Prostate gland (tissue), 2 donors: ENCODE measurements at regions not wholly inside any gene's neighbourhood (a gene's known extent, or its start where the extent isn't known, plus 50 kb on each side); places are given as distances from the start of the nearest gene placed in this dataset.

Experiments used
- DNase-seq: peaks from one replicate; pipeline ENCODE4 v3.0.0-alpha.2; 2019; ENCODE audit warnings: low spot score
- H3K27ac ChIP-seq, 2 donors: fragments of 200-600 bp; sonication (generic); 2 replicates each; pipeline ENCODE4 v1.5.1; 2017 to 2019
- H3K27me3 ChIP-seq: fragments of 200-600 bp; sonication (generic); replicated peaks from 2 replicates; pipeline ENCODE4 v1.5.1; 2019; ENCODE audit not compliant: insufficient read depth
- H3K36me3 ChIP-seq, 2 donors: fragments of 200-600 bp; sonication (generic); 1 replicate in 1 of 2; 2 replicates in 1 of 2; pipeline versions ENCODE4 v1.5.1 to v1.8.1; 2017 to 2019
- H3K4me1 ChIP-seq: fragments of 200-600 bp; sonication (generic); replicated peaks from 2 replicates; pipeline ENCODE4 v1.5.1; 2019
- H3K4me3 ChIP-seq, 2 donors: fragments of 200-600 bp; sonication (generic); 2 replicates each; pipeline ENCODE4 v1.5.1; 2017 to 2019
- H3K9me3 ChIP-seq: fragments of 200-600 bp; sonication (generic); 2 replicates; pipeline ENCODE4 v1.5.1; 2017
- CTCF ChIP-seq, 4 experiments: fragments of 200-600 bp in 2 of 4; fragments of 450-650 bp in 2 of 4; sonication (generic) in 2 of 4; IDR thresholded peaks; 1 replicate in 3 of 4; 2 replicates in 1 of 4; pipeline ENCODE4 v1.5.1; 2016 to 2019; ENCODE audit warnings: antibody characterized with exemption in 4 of 4, mild to moderate bottlenecking in 2 of 4, moderate library complexity in 2 of 4
- POLR2A ChIP-seq: fragments of 450-650 bp; IDR thresholded peaks from one replicate; pipeline ENCODE4 v1.6.1; 2016; ENCODE audit warnings: antibody characterized with exemption, mild to moderate bottlenecking
- POLR2AphosphoS5 ChIP-seq: sonication (generic); formaldehyde crosslinking; IDR thresholded peaks from one replicate; pipeline ENCODE4 v1.6.1; 2017; ENCODE audit warnings: antibody characterized with exemption
- WGBS: methylation state at CpG from one replicate; pipeline ENCODE4 v1.1.5; 2018; 5-methylcytosine and 5-hydroxymethylcytosine counted together
- intact Hi-C: fragments of 100-400 bp; cut with DNase I; formaldehyde crosslinking; loops from one replicate; pipeline ENCODE4 v1.14.2; 2022

GRCh38 chr18:67092141-67092540 lies 424.4 kb downstream of the DSEL start:
- Histone ChIP-seq H3K9me3 (no peaks in the 10 kb centered on the region), H3K27ac (no peak overlapping the region), H3K36me3 (no peaks in the 10 kb centered on the region), H3K27me3 (no peaks in the 10 kb centered on the region), H3K4me1 (no peaks in the 10 kb centered on the region), H3K4me3 (no peak overlapping the region)
- DNase-seq = no peak
- intact Hi-C loops = no loop called here
- TF ChIP-seq POLR2A (no peak), CTCF (IDR thresholded peaks at IDR 0.05) (no peak), POLR2AphosphoS5 (no peak)
- 44% methylated on average over 1 of the region's 1 CpG for WGBS

GRCh38 chr18:67081482-67082211 lies 434.9 kb downstream of the DSEL start:
- TF ChIP-seq POLR2AphosphoS5 (no peak), CTCF (IDR thresholded peaks at IDR 0.05) (no peak), POLR2A (no peak)
- DNase-seq = no peak
- intact Hi-C loops = no loop called here
- Histone ChIP-seq H3K9me3 (no peaks in the 10 kb centered on the region), H3K27ac (no peak overlapping the region), H3K4me3 (no peak overlapping the region), H3K4me1 (no peaks in the 10 kb centered on the region), H3K27me3 (no peaks in the 10 kb centered on the region), H3K36me3 (no peaks in the 10 kb centered on the region)
- 72% methylated on average over 3 of the region's 3 CpGs for WGBS

- Histone ChIP-seq H3K36me3 (no peaks in the 10 kb centered on the region), H3K27me3 (no peaks in the 10 kb centered on the region), H3K9me3 (no peaks in the 10 kb centered on the region), H3K4me1 (no peaks in the 10 kb centered on the region), H3K4me3 (no peak overlapping the region), H3K27ac (no peak overlapping the region)
- TF ChIP-seq CTCF (IDR thresholded peaks at IDR 0.05) (no peak), POLR2AphosphoS5 (no peak), POLR2A (no peak)
- intact Hi-C loops = no loop called here
- WGBS = 84% methylated on average over 5 of the region's 5 CpGs
- DNase-seq = no peak
Observed at GRCh38 chr18:67080601-67081000, 435.9 kb downstream of the DSEL start.

- DNase-seq = no peak
- H3K27ac ChIP-seq = no peak overlapping the region
- intact Hi-C loops = no loop called here
- no peaks in the 10 kb centered on the region for H3K36me3 ChIP-seq
- WGBS = 36% methylated on average over 4 of the region's 4 CpGs
- no peak overlapping the region for H3K4me3 ChIP-seq
- no peaks in the 10 kb centered on the region for H3K27me3 ChIP-seq
- no peaks in the 10 kb centered on the region for H3K4me1 ChIP-seq
- no peaks in the 10 kb centered on the region for H3K9me3 ChIP-seq
- no peak for TF ChIP-seq CTCF (IDR thresholded peaks at IDR 0.05)
- TF ChIP-seq POLR2A = no peak
- TF ChIP-seq POLR2AphosphoS5 = no peak
Observed at GRCh38 chr18:67074309-67074708, 442.2 kb downstream of the DSEL start.

GRCh38 chr18:67072791-67073190 lies 443.7 kb downstream of the DSEL start:
- Histone ChIP-seq H3K4me1 (no peaks in the 10 kb centered on the region), H3K27me3 (no peaks in the 10 kb centered on the region), H3K27ac (no peak overlapping the region), H3K4me3 (no peak overlapping the region), H3K9me3 (no peaks in the 10 kb centered on the region), H3K36me3 (no peaks in the 10 kb centered on the region)
- TF ChIP-seq CTCF (IDR thresholded peaks at IDR 0.05) = no peak
- no peak for TF ChIP-seq POLR2A
- 66% methylated on average over 2 of the region's 2 CpGs for WGBS
- DNase-seq = no peak
- intact Hi-C loops = no loop called here
